Stimulated activated naive CD8-positive, alpha-beta T cell treated with anti-CD3 and anti-CD28 coated beads, Interleukin-15, amount 100 ng/mL, for 72 hours (primary cell): ENCODE measurements at regions not wholly inside any gene's neighbourhood (a gene's known extent, or its start where the extent isn't known, plus 50 kb on each side); places are given as distances from the start of the nearest gene placed in this dataset.
"Not testable (repeated sequence)": the region's sequence is repeated elsewhere in the genome, so short reads cannot be mapped to it uniquely, and the experiment has no call there.

Experiments
- ATAC-seq: fragments of 150-1000 bp; cut with Tn5 transposase; 2 replicates; pipeline ENCODE4 v1.10.0; 2021; ENCODE audit warnings: mild to moderate bottlenecking, moderate library complexity
- DNase-seq, 2 donors: peaks; one replicate each; pipeline ENCODE4 v3.0.0; 2021 to 2022
- H3K27ac Mint-ChIP-seq, 2 donors: one replicate each; pipeline ENCODE4 v1.8.0; 2022; ENCODE audit warnings: mild to moderate bottlenecking in 2 of 2, mixed read lengths in 2 of 2, moderate library complexity in 2 of 2
- H3K27me3 Mint-ChIP-seq: one replicate; pipeline ENCODE4 v1.8.0; 2022; ENCODE audit warnings: mixed read lengths
- H3K4me1 Mint-ChIP-seq: one replicate; pipeline ENCODE4 v1.8.0; 2022; ENCODE audit warnings: mild to moderate bottlenecking, mixed read lengths
- H3K4me3 Mint-ChIP-seq, 2 donors: one replicate each; pipeline ENCODE4 v1.8.0; 2022; ENCODE audit warnings: mild to moderate bottlenecking in 2 of 2, mixed read lengths in 2 of 2, moderate library complexity in 1 of 2
- H3K9me3 Mint-ChIP-seq, 2 donors: one replicate each; pipeline ENCODE4 v1.8.0; 2022; ENCODE audit warnings: mixed read lengths in 2 of 2

DNA sequence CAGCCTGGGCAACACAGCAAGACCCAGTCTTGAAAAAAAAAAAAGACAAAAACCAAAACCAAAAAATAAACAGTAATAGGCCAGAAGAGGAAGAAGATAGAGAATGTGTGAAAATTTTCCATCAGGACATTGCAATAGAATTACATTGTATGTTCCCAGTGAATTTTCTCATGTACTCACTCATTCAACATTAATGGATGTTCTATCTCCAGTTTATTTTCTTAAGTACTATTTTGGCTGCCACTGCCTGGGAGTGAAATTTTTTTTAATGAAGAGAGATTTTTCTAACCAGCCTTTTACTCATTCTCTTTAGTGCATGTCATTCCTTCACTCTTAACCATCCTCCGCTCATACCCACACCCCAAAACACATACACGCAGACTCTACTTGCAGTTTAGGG is 282.8 kb downstream of the ALDH8A1 start:
- H3K4me3 Mint-ChIP-seq: no peak overlapping the region

GRCh38 chr6:134666125-134666524 is 283.8 kb downstream of the ALDH8A1 start:
- no peaks in the 10 kb centered on the region for H3K27me3 Mint-ChIP-seq
- no peak overlapping the region for H3K4me3 Mint-ChIP-seq
- DNase-seq (no peak), ATAC-seq (no peak)
- no peaks in the 10 kb centered on the region for H3K9me3 Mint-ChIP-seq
- H3K27ac Mint-ChIP-seq: no peak overlapping the region
- no peaks in the 10 kb centered on the region for H3K4me1 Mint-ChIP-seq

More for the DNA sequence above, 282.8 kb downstream of the ALDH8A1 start:
- Mint-ChIP-seq H3K27me3 (no peaks in the 10 kb centered on the region), H3K27ac (no peak overlapping the region), H3K4me1 (no peaks in the 10 kb centered on the region), H3K9me3 (no peaks in the 10 kb centered on the region)
- no peak for ATAC-seq
- no peak for DNase-seq

DNA sequence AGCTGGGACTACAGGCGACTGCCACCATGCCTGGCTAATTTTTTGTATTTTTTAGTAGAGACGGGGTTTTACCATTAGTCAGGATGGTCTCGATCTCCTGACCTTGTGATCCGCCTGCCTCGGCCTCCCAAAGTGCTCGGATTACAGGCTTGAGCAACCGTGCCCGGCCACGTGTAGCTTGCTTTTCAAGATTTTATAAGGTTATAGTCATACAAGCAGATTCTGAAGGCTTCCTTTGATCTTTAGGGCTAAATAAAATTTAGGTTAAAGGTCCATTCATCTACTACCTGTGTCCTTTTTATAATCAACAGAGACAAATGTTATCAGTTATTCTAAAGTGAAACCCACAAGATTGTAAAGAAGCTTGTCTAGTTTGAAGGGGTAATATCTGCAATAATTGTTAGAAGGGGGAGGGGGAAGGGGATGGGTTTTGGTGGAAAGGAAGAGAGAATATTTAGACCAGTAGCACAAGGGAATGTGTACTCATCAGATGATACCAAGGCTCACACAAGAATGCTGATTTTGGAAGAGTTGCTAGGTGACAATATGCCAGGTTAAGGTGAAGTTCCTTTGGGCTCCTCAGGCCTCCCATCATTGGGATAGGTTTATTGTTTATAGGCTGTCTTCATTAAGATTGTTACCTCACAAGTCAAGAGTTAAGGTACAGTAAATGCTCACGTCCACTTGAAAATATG is 284.7 kb downstream of the ALDH8A1 start:
- H3K4me3 Mint-ChIP-seq: no peak overlapping the region

GRCh38 chr6:134663800-134664535 is 285.9 kb downstream of the ALDH8A1 start:
- Mint-ChIP-seq H3K27me3 (no peaks in the 10 kb centered on the region), H3K4me3 (no peak overlapping the region), H3K9me3 (no peaks in the 10 kb centered on the region), H3K27ac (peak overlapping the region in 1 of 2 donors; percentile 8), H3K4me1 (no peaks in the 10 kb centered on the region)
- DNase-seq: no peak
- ATAC-seq: no peak

More for the DNA sequence above, 284.7 kb downstream of the ALDH8A1 start:
- DNase-seq (no peak), ATAC-seq (no peak)
- no peaks in the 10 kb centered on the region for H3K27me3 Mint-ChIP-seq
- no peaks in the 10 kb centered on the region for H3K4me1 Mint-ChIP-seq
- H3K9me3 Mint-ChIP-seq: no peaks in the 10 kb centered on the region
- H3K27ac Mint-ChIP-seq: no peak overlapping the region

DNA sequence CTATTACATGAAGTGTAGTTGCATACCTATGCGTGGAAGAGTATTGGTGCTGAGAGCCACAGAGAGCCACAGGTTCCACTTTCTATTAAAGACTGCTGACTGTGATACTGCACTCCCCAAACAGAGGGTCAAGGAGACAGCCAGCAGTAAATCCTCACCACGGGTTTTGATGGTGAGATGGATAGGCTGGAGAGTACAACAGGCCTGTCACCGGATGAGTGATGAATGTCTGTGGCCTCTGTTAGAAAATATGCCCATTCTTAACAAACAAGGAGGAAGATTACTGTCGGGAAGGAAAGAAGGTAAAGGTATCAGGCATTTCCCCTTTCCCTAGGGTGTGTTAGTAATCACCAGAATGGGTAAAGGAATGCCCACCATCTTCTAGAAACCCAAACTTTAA is 286.5 kb downstream of the ALDH8A1 start:
- H3K4me1 Mint-ChIP-seq: no peaks in the 10 kb centered on the region
- no peak overlapping the region for H3K27ac Mint-ChIP-seq
- H3K27me3 Mint-ChIP-seq: no peaks in the 10 kb centered on the region
- H3K4me3 Mint-ChIP-seq: no peak overlapping the region
- DNase-seq: no peak
- ATAC-seq: no peak
- no peaks in the 10 kb centered on the region for H3K9me3 Mint-ChIP-seq

DNA sequence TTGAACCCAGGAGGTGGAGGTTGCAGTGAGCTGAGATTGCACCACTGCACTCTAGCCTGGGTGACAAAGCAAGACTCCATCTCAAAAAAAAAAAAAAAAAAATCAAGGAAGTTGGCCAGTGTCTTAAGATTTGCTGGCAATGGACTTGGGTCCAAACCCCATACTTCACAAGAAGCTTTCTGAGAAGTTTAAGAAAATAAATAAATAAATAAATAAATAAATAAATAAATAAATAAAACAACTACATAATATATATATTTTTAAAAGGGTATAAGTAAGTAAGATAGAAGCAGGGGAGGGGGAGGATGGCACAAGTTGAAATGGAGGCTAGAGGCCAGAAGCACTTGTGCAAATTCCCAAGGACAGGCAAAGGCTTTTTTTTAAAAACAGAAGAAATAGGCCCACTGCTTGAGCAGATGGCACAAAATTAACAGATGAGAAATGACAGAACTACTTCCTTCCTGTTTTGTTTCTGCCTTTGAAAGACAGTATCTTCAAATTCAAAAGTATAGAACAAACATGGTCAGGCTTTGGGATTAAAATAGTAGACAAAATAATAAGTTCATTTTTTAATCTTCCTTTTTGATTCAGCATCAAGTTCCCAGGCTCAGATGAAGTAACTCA is 287.7 kb downstream of the ALDH8A1 start:
- H3K9me3 Mint-ChIP-seq: no peaks in the 10 kb centered on the region
- no peak overlapping the region for H3K27ac Mint-ChIP-seq
- DNase-seq: no peak
- no peaks in the 10 kb centered on the region for H3K4me1 Mint-ChIP-seq
- no peak for ATAC-seq
- no peaks in the 10 kb centered on the region for H3K27me3 Mint-ChIP-seq
- no peak overlapping the region for H3K4me3 Mint-ChIP-seq

GRCh38 chr6:134659885-134660284 is 290.0 kb downstream of the ALDH8A1 start:
- H3K27me3 Mint-ChIP-seq, ATAC-seq, H3K4me1 Mint-ChIP-seq, H3K9me3 Mint-ChIP-seq, H3K27ac Mint-ChIP-seq, DNase-seq, H3K4me3 Mint-ChIP-seq: not testable (repeated sequence)

GRCh38 chr6:134658596-134658995 is 291.3 kb downstream of the ALDH8A1 start:
- no peak for ATAC-seq
- H3K27ac Mint-ChIP-seq: no peak overlapping the region
- H3K4me1 Mint-ChIP-seq: no peaks in the 10 kb centered on the region
- H3K9me3 Mint-ChIP-seq: no peaks in the 10 kb centered on the region
- H3K27me3 Mint-ChIP-seq: no peaks in the 10 kb centered on the region
- DNase-seq: no peak
- H3K4me3 Mint-ChIP-seq: no peak overlapping the region

GRCh38 chr6:134657751-134658527 is 292.0 kb downstream of the ALDH8A1 start:
- ATAC-seq (no peak), DNase-seq (no peak)
- Mint-ChIP-seq H3K4me3 (no peak overlapping the region), H3K27me3 (no peaks in the 10 kb centered on the region), H3K27ac (no peak overlapping the region), H3K9me3 (no peaks in the 10 kb centered on the region), H3K4me1 (no peaks in the 10 kb centered on the region)

DNA sequence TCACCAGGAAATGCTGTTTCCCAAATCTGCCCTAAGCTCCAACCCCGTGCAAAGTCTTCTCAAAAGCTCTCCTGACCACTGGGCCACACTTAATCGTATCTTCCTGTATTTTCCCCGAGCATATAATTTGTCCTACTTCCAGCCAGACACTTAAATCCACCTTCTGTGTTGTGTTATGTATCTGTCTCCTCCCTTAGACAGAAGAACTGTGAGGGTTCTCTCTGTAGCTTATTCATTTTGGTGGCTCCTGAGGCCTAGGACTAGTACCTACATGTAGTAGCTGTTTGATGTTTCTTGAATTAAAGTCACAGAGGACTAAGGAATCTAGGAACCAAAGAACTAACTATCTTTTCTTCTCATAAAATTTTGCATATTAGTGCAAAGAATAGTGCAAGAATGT is 292.6 kb downstream of the ALDH8A1 start:
- Mint-ChIP-seq H3K9me3 (no peaks in the 10 kb centered on the region), H3K27ac (no peak overlapping the region)
- ATAC-seq: no peak

GRCh38 chr6:134654751-134655150 is 295.1 kb downstream of the ALDH8A1 start:
- Mint-ChIP-seq H3K27ac (no peak overlapping the region), H3K9me3 (no peaks in the 10 kb centered on the region), H3K4me3 (no peak overlapping the region), H3K27me3 (no peaks in the 10 kb centered on the region), H3K4me1 (peaks cover 13% of the 10 kb centered on the region)
- DNase-seq: no peak
- ATAC-seq: no peak

More for the DNA sequence above, 292.6 kb downstream of the ALDH8A1 start:
- no peak overlapping the region for H3K4me3 Mint-ChIP-seq
- no peaks in the 10 kb centered on the region for H3K4me1 Mint-ChIP-seq
- no peaks in the 10 kb centered on the region for H3K27me3 Mint-ChIP-seq
- DNase-seq: no peak

DNA sequence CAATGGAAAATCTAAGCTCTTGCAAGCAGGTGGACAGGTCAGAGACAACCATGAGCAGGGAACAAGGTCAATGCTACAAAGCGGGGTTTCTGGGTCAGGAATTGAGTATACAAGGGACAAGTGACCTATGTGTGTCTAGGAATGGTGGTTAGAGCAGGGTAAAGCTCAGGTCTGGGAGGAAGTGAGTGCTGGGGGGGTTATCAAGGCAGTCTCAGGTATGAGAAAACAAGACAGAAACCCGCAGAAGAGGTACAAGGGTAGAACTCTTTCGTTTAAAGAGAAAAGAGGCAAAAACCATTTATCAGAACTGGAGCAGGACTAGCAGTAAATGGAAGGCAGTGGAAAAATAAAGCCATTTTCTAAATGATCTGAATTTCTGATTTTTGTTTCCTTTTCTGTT is 298.4 kb downstream of the ALDH8A1 start:
- DNase-seq (no peak), ATAC-seq (no peak)
- Mint-ChIP-seq H3K9me3 (no peaks in the 10 kb centered on the region), H3K27me3 (no peaks in the 10 kb centered on the region), H3K4me1 (peaks cover 13% of the 10 kb centered on the region), H3K27ac (no peak overlapping the region), H3K4me3 (no peak overlapping the region)

- Mint-ChIP-seq H3K4me3 (no peak overlapping the region), H3K9me3 (no peaks in the 10 kb centered on the region), H3K27ac (no peak overlapping the region), H3K27me3 (no peaks in the 10 kb centered on the region), H3K4me1 (peaks cover 13% of the 10 kb centered on the region)
- ATAC-seq: no peak
- no peak for DNase-seq
These were observed 302.0 kb downstream of the ALDH8A1 start for GRCh38 chr6:134647861-134648260.

- no peak overlapping the region for H3K27ac Mint-ChIP-seq
- DNase-seq (no peak), ATAC-seq (no peak)
- H3K27me3 Mint-ChIP-seq: no peaks in the 10 kb centered on the region
- no peaks in the 10 kb centered on the region for H3K9me3 Mint-ChIP-seq
- H3K4me1 Mint-ChIP-seq: peaks cover 22% of the 10 kb centered on the region
- H3K4me3 Mint-ChIP-seq: no peak overlapping the region
These were observed 307.1 kb downstream of the ALDH8A1 start for GRCh38 chr6:134642819-134643218.

GRCh38 chr6:134642279-134642678 is 307.6 kb downstream of the ALDH8A1 start:
- H3K27ac Mint-ChIP-seq: peak overlapping the region in 1 of 2 donors; percentile 33
- ATAC-seq: no peak
- H3K27me3 Mint-ChIP-seq: no peaks in the 10 kb centered on the region
- no peak overlapping the region for H3K4me3 Mint-ChIP-seq
- peaks cover 27% of the 10 kb centered on the region for H3K4me1 Mint-ChIP-seq
- DNase-seq: no peak
- no peaks in the 10 kb centered on the region for H3K9me3 Mint-ChIP-seq
